Muscle of leg (tissue), 3 donors: ENCODE measurements at regions not wholly inside any gene's neighbourhood (a gene's known extent, or its start where the extent isn't known, plus 50 kb on each side); places are given as distances from the start of the nearest gene placed in this dataset.

Experiments used
- DNase-seq: peaks from one replicate; pipeline ENCODE4 v3.0.0; 2013
- H3K27ac ChIP-seq: one replicate; pipeline ENCODE4 v1.5.1; 2013; ENCODE audit warnings: mild to moderate bottlenecking, low read length, control low read depth
- H3K27me3 ChIP-seq: one replicate; pipeline ENCODE4 v1.6.1; 2013; ENCODE audit warnings: low read length; ENCODE audit not compliant: control insufficient read depth, insufficient read depth
- H3K36me3 ChIP-seq: one replicate; pipeline ENCODE4 v1.6.1; 2013; ENCODE audit warnings: low read length; ENCODE audit not compliant: control insufficient read depth, insufficient read depth
- H3K4me1 ChIP-seq: one replicate; pipeline ENCODE4 v1.6.1; 2013; ENCODE audit warnings: low read length; ENCODE audit not compliant: control insufficient read depth, insufficient read depth
- H3K4me3 ChIP-seq: one replicate; pipeline ENCODE4 v1.5.1; 2013; ENCODE audit warnings: low read length, control low read depth
- H3K9me3 ChIP-seq: replicated peaks from 2 replicates; pipeline ENCODE4 v1.6.1; 2013; ENCODE audit warnings: low read depth, low read length; ENCODE audit not compliant: control insufficient read depth
- WGBS: methylation state at CpG from one replicate; pipeline ENCODE4 v1.1.5; 2013; ENCODE audit warnings: missing lambda C conversion rate; ENCODE audit not compliant: insufficient coverage; 5-methylcytosine and 5-hydroxymethylcytosine counted together

GRCh38 chr12:98062464-98063245 lies 452.7 kb upstream of the TMPO start:
- no peaks in the 10 kb centered on the region for H3K9me3 ChIP-seq
- H3K36me3 ChIP-seq, result no peaks in the 10 kb centered on the region
- DNase-seq, result no peak
- no peaks in the 10 kb centered on the region for H3K4me1 ChIP-seq
- WGBS, result 52% methylated on average over 10 of the region's 11 CpGs
- H3K27ac ChIP-seq, result no peak overlapping the region
- no peak overlapping the region for H3K4me3 ChIP-seq
- H3K27me3 ChIP-seq, result no peaks in the 10 kb centered on the region

- H3K4me1 ChIP-seq, result no peaks in the 10 kb centered on the region
- H3K4me3 ChIP-seq, result no peak overlapping the region
- no peak for DNase-seq
- no peaks in the 10 kb centered on the region for H3K27me3 ChIP-seq
- H3K27ac ChIP-seq, result no peak overlapping the region
- no peaks in the 10 kb centered on the region for H3K36me3 ChIP-seq
- WGBS, result 63% methylated on average over 1 of the region's 2 CpGs
- H3K9me3 ChIP-seq, result no peaks in the 10 kb centered on the region
Observed at GRCh38 chr12:98064501-98064900, 450.9 kb upstream of the TMPO start.

DNA sequence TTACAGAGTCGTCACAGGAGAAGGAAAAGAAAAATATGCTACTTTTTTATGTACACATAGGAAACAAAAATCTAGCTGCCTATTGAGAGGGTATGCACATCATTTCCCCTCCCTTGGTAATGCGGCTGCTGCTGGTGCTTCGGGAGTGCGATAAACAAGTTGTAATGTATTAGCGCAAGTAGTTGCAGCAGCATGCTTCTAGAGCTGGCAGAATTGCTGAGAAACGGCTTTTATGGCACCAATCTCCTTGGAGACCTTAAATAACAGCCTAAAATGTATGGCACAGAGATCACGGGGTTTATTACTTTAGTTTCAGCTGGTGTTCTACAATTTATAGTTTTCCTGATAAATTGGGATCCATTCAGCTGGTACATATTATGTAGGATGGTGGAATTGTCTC lies 447.6 kb upstream of the TMPO start:
- H3K4me3 ChIP-seq, result no peak overlapping the region
- H3K4me1 ChIP-seq, result no peaks in the 10 kb centered on the region
- WGBS, result 56% methylated on average over 3 of the region's 7 CpGs
- H3K9me3 ChIP-seq, result no peaks in the 10 kb centered on the region
- H3K36me3 ChIP-seq, result no peaks in the 10 kb centered on the region
- DNase-seq, result no peak
- no peak overlapping the region for H3K27ac ChIP-seq
- H3K27me3 ChIP-seq, result no peaks in the 10 kb centered on the region

- H3K9me3 ChIP-seq, result no peaks in the 10 kb centered on the region
- H3K4me1 ChIP-seq, result no peaks in the 10 kb centered on the region
- DNase-seq, result no peak
- H3K36me3 ChIP-seq, result no peaks in the 10 kb centered on the region
- H3K4me3 ChIP-seq, result no peak overlapping the region
- 83% methylated on average over 1 of the region's 3 CpGs for WGBS
- H3K27ac ChIP-seq, result no peak overlapping the region
- H3K27me3 ChIP-seq, result no peaks in the 10 kb centered on the region
Observed at GRCh38 chr12:98073610-98074009, 441.8 kb upstream of the TMPO start.

DNA sequence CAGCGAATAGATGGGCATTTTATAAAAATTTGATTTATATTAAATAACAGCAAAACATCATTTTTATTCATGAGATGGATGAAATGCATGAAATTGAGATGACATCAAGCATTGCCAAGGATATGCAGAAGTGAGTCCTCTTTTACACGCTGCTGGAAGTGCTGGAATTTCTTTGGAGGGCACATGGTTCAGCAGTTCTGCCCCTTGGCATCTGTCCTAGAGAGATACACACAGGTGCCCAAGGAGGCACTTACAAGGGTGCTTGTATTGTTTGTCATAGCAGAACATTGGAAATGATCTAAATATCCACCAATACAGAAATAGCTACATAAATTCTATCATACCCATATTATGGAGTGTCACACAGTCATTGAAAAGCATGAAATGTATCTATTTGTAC lies 441.1 kb upstream of the TMPO start:
- Histone ChIP-seq H3K9me3 (no peaks in the 10 kb centered on the region), H3K4me3 (no peak overlapping the region), H3K27ac (no peak overlapping the region), H3K4me1 (no peaks in the 10 kb centered on the region), H3K36me3 (no peaks in the 10 kb centered on the region), H3K27me3 (no peaks in the 10 kb centered on the region)
- no peak for DNase-seq
- 50% methylated on average over 1 of the region's 2 CpGs for WGBS

DNA sequence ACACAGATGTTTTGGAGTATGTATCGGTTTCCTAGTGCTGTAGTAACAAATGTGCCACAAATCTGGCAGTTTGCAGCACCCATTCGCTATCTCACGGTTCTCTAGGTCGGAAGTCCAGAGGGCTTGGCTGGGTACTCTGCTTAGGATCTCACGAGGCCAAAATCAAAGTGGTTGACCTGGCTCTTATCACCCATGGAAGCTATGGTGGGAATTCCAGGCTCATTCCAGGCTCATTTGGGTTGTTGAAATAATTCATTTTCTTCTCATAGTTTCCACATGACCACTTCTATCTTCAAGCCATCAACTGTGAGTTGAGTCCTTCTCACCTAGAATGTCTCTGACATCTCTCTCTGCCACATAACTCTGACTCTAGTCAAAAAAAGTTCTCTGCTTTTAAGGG lies 431.0 kb upstream of the TMPO start:
- no peaks in the 10 kb centered on the region for H3K27me3 ChIP-seq
- H3K9me3 ChIP-seq, result no peaks in the 10 kb centered on the region
- H3K4me3 ChIP-seq, result no peak overlapping the region
- DNase-seq, result no peak
- H3K27ac ChIP-seq, result no peak overlapping the region
- H3K4me1 ChIP-seq, result no peaks in the 10 kb centered on the region
- H3K36me3 ChIP-seq, result no peaks in the 10 kb centered on the region
- 95% methylated on average over 4 of the region's 5 CpGs for WGBS

DNA sequence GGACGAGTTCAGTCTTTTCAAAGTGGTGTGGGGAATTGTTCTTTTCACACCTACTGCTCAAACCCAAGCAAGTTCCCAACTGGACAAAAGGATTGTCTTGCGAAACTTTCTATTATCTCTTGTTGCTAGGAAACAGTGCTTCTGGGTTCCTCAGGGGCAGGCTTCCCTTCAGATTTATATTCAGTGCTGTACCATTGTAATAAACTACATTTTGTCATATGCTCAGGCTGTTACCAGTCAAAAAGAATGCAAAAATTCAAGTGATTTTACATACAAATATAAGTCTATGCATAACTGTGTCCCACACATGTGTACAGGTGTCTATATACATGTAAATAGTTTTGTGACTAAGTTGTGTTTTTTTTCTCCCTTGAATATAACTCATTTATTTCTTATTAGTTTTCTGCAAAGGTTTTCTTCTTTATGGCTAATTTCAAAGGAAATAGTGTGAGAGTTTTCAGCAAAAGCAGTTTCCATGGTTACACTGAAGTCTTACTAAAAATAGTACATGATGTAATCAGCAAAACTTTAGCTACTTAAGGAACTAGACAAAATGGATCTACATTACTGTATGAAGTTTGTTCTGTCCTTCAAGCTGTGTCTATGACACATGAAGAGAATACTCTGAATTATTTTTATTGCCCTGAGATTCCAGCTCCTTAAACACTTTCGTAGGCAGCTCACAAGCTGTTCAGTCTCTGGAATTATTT lies 430.2 kb upstream of the TMPO start:
- peak; percentile 55 for DNase-seq
- no CpG with 5 or more reads among the region's 3 CpGs for WGBS
- H3K4me1 ChIP-seq, result no peaks in the 10 kb centered on the region
- H3K36me3 ChIP-seq, result no peaks in the 10 kb centered on the region
- no peaks in the 10 kb centered on the region for H3K27me3 ChIP-seq
- H3K4me3 ChIP-seq, result no peak overlapping the region
- no peak overlapping the region for H3K27ac ChIP-seq
- no peaks in the 10 kb centered on the region for H3K9me3 ChIP-seq

DNA sequence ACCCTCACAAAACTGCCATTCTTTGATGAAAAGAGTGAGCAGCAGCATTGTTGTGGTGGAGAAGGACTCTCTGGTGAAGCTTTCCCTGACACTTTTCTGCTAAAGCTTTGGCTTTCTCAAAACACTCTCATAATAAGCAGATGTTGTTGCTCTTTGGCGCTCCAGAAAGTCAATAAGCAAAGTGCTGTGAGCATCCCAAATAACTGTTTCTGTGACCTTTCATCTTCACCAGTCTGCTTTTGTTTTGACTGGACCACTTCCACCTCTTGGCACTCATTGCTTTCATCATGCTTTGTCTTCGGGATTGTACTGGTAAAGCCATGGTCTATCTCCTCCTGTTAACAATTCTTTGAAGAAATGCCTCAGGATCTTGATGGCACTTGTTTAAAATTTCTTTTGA lies 424.7 kb upstream of the TMPO start:
- Histone ChIP-seq H3K27me3 (no peaks in the 10 kb centered on the region), H3K27ac (no peak overlapping the region), H3K4me1 (no peaks in the 10 kb centered on the region), H3K36me3 (no peaks in the 10 kb centered on the region), H3K4me3 (no peak overlapping the region), H3K9me3 (no peaks in the 10 kb centered on the region)
- no peak for DNase-seq
- WGBS, result 69% methylated on average over 2 of the region's 2 CpGs

DNA sequence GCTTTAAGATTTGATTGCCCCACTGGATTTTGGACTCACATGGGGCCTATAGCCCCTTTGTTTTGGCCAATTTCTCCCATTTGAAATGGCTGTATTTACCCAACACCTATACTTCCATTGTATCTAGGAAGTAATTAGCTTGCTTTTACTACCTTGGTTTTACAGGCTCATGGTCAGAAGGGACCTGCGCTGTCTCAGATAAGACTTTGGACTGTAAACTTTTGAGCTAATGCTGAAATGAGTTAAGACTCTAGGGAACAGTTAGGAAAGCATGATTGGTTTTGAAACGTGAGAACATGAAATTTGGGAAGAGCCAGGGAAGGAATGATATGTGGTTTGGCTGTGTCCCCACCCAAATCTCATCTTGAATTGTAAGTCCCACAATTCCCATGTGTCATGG lies 419.0 kb upstream of the TMPO start:
- no peak overlapping the region for H3K4me3 ChIP-seq
- DNase-seq, result no peak
- no peaks in the 10 kb centered on the region for H3K4me1 ChIP-seq
- WGBS, result 100% methylated on average over 1 of the region's 2 CpGs
- no peaks in the 10 kb centered on the region for H3K27me3 ChIP-seq
- H3K27ac ChIP-seq, result no peak overlapping the region
- no peaks in the 10 kb centered on the region for H3K9me3 ChIP-seq
- H3K36me3 ChIP-seq, result no peaks in the 10 kb centered on the region

GRCh38 chr12:98106031-98106683 lies 409.2 kb upstream of the TMPO start:
- DNase-seq, result no peak
- WGBS, result 51% methylated on average over 2 of the region's 7 CpGs
- Histone ChIP-seq H3K4me1 (no peaks in the 10 kb centered on the region), H3K27ac (no peak overlapping the region), H3K36me3 (no peaks in the 10 kb centered on the region), H3K4me3 (no peak overlapping the region), H3K27me3 (no peaks in the 10 kb centered on the region), H3K9me3 (no peaks in the 10 kb centered on the region)
